Skeletal muscle satellite cell (primary cell): ENCODE measurements at regions not wholly inside any gene's neighbourhood (a gene's known extent, or its start where the extent isn't known, plus 50 kb on each side); places are given as distances from the start of the nearest gene placed in this dataset.

Experiments used
- H3K27me3 ChIP-seq: 2 replicates; pipeline ENCODE4 v1.7.0; 2013; ENCODE audit warnings: low read length; ENCODE audit not compliant: control insufficient read depth, insufficient read depth
- H3K36me3 ChIP-seq: 2 replicates; pipeline ENCODE4 v1.7.0; 2013; ENCODE audit warnings: mild to moderate bottlenecking, control low read depth, low read length; ENCODE audit not compliant: insufficient read depth
- H3K4me1 ChIP-seq: 2 replicates; pipeline ENCODE4 v1.7.0; 2013; ENCODE audit warnings: low read length; ENCODE audit not compliant: control insufficient read depth, insufficient read depth
- H3K4me2 ChIP-seq: 2 replicates; pipeline ENCODE4 v1.7.0; 2013; ENCODE audit warnings: mild to moderate bottlenecking, low read length
- H3K4me3 ChIP-seq: 2 replicates; pipeline ENCODE4 v1.7.0; 2013; ENCODE audit warnings: low read length
- H3K9ac ChIP-seq: 2 replicates; pipeline ENCODE4 v1.7.0; 2013; ENCODE audit warnings: mild to moderate bottlenecking, low read depth, low read length, moderate library complexity
- H3K9me3 ChIP-seq: replicated peaks from 2 replicates; pipeline ENCODE4 v1.7.0; 2013; ENCODE audit warnings: mild to moderate bottlenecking, control low read depth, low read length

DNA sequence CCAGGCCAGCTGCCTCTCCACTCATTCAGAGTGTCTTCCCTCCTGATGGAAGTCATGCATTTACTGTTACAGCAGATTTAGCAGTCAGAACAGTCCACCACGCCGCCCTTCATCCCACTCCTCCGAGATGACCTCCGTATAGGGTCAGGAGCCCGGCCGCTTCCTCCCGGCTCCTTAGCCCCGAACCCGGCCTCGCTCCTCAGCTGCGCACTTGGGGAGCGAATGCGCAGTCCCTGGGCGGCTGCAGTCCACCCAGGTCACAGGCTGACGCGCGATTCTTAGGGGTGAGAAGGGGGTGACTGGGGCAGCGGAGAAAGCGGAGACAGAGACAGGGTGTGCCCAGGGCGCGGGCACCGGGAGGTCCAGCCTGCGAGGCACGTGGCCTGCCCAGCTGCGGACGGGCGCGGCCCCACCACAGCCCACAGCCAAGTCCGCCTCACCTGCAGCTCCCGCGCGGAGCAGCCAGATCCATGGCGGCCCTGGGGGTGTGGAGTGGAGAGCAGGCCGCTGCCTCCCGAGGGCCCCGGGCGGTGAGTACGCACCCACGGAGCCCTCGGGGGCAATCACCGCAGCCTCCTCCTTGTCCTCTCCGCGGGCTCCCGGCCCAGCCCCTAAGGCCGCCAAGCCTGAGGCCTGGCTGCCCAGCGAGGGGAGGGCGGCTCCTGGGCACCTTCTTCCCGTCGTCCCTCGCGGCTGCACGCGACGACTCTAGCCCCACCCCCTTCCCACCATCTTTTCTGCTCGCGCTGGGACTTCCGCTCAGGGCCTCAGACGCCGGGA lies 286.6 kb downstream of the BRD1 start:
- Histone ChIP-seq H3K9ac (no peak overlapping the region), H3K4me2 (no peak overlapping the region)

GRCh38 chr22:49540084-49540912 lies 287.4 kb downstream of the BRD1 start:
- Histone ChIP-seq H3K4me1 (no peaks in the 10 kb centered on the region), H3K9ac (no peak overlapping the region), H3K4me2 (no peak overlapping the region), H3K36me3 (no peaks in the 10 kb centered on the region), H3K9me3 (peaks cover 8% of the 10 kb centered on the region), H3K27me3 (no peaks in the 10 kb centered on the region), H3K4me3 (no peak overlapping the region)

More for the DNA sequence above, 286.6 kb downstream of the BRD1 start:
- Histone ChIP-seq H3K9me3 (peaks cover 8% of the 10 kb centered on the region), H3K4me1 (no peaks in the 10 kb centered on the region), H3K27me3 (no peaks in the 10 kb centered on the region), H3K4me3 (no peak overlapping the region), H3K36me3 (no peaks in the 10 kb centered on the region)

- H3K36me3 ChIP-seq = no peaks in the 10 kb centered on the region
- no peak overlapping the region for H3K4me2 ChIP-seq
- no peaks in the 10 kb centered on the region for H3K4me1 ChIP-seq
- peaks cover 11% of the 10 kb centered on the region for H3K9me3 ChIP-seq
- H3K27me3 ChIP-seq = no peaks in the 10 kb centered on the region
- H3K9ac ChIP-seq = no peak overlapping the region
- no peak overlapping the region for H3K4me3 ChIP-seq
Measured at GRCh38 chr22:49538006-49538405, 289.7 kb downstream of the BRD1 start.

DNA sequence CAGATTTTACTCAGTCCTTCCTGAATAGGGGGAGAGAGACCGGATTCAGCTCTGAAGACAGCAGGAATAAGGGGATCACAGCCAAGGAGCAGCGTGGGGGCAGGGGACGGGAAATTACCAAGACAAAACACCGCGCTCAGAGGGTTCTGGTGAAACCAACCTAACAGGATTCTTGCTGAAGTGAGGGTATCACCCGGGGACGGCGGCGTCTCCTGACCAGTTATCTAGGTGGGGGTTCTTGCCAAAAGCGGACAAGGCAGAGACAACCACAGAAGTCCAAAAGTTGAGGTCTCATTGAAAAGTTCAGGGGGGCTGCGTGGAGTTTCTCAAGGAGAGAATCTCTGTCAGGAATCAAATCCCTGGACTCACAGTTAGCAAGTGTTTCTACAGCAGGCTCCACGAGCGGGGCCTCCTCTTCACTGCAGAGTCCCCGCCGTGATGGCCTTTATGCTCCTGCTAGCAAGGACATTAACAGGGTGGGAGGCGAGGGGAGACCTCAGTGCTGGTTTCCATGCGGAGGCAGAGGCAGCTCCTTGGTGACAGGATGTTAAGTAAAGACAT lies 291.0 kb downstream of the BRD1 start:
- Histone ChIP-seq H3K4me3 (no peak overlapping the region), H3K9me3 (peaks cover 11% of the 10 kb centered on the region), H3K36me3 (no peaks in the 10 kb centered on the region), H3K9ac (no peak overlapping the region), H3K4me1 (no peaks in the 10 kb centered on the region), H3K27me3 (no peaks in the 10 kb centered on the region), H3K4me2 (no peak overlapping the region)

- no peak overlapping the region for H3K4me2 ChIP-seq
- no peak overlapping the region for H3K9ac ChIP-seq
- no peaks in the 10 kb centered on the region for H3K27me3 ChIP-seq
- H3K4me1 ChIP-seq = no peaks in the 10 kb centered on the region
- H3K9me3 ChIP-seq = peaks cover 14% of the 10 kb centered on the region
- H3K4me3 ChIP-seq = no peak overlapping the region
- no peaks in the 10 kb centered on the region for H3K36me3 ChIP-seq
Measured at GRCh38 chr22:49535527-49536125, 292.0 kb downstream of the BRD1 start.

- Histone ChIP-seq H3K4me1 (no peaks in the 10 kb centered on the region), H3K36me3 (no peaks in the 10 kb centered on the region), H3K9me3 (peaks cover 14% of the 10 kb centered on the region), H3K4me3 (no peak overlapping the region), H3K27me3 (no peaks in the 10 kb centered on the region), H3K4me2 (no peak overlapping the region), H3K9ac (no peak overlapping the region)
Measured at GRCh38 chr22:49535126-49535525, 292.5 kb downstream of the BRD1 start.

GRCh38 chr22:49534386-49534785 lies 293.3 kb downstream of the BRD1 start:
- Histone ChIP-seq H3K27me3 (no peaks in the 10 kb centered on the region), H3K4me1 (no peaks in the 10 kb centered on the region), H3K4me3 (no peak overlapping the region), H3K4me2 (no peak overlapping the region), H3K9ac (no peak overlapping the region), H3K36me3 (no peaks in the 10 kb centered on the region), H3K9me3 (peaks cover 14% of the 10 kb centered on the region)

DNA sequence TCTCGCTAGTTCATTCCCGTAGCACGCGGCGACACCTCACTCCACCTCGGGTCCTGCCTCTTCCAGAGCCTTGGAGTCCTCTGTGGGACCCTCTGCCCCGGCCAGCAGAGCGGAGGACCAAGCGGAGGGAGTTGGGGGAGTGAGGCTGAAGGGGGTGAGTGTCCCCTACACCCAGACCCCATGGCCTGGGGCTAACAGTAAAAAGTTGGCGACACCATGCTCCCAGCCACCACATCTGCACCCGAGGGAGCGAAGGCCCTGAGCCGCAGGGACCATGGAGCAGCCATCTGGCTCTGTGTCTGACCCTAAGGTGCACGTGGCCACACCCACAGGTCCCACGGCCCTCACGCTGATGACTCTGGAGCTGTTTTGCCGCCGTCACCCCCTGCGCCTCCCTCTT lies 293.8 kb downstream of the BRD1 start:
- H3K4me3 ChIP-seq = no peak overlapping the region
- no peak overlapping the region for H3K9ac ChIP-seq
- H3K9me3 ChIP-seq = peaks cover 14% of the 10 kb centered on the region
- no peaks in the 10 kb centered on the region for H3K36me3 ChIP-seq
- no peak overlapping the region for H3K4me2 ChIP-seq
- H3K27me3 ChIP-seq = no peaks in the 10 kb centered on the region
- H3K4me1 ChIP-seq = no peaks in the 10 kb centered on the region

- Histone ChIP-seq H3K36me3 (no peaks in the 10 kb centered on the region), H3K4me2 (no peak overlapping the region), H3K9me3 (peaks cover 14% of the 10 kb centered on the region), H3K9ac (no peak overlapping the region), H3K4me3 (no peak overlapping the region), H3K4me1 (no peaks in the 10 kb centered on the region), H3K27me3 (no peaks in the 10 kb centered on the region)
Measured at GRCh38 chr22:49532869-49533802, 294.5 kb downstream of the BRD1 start.

DNA sequence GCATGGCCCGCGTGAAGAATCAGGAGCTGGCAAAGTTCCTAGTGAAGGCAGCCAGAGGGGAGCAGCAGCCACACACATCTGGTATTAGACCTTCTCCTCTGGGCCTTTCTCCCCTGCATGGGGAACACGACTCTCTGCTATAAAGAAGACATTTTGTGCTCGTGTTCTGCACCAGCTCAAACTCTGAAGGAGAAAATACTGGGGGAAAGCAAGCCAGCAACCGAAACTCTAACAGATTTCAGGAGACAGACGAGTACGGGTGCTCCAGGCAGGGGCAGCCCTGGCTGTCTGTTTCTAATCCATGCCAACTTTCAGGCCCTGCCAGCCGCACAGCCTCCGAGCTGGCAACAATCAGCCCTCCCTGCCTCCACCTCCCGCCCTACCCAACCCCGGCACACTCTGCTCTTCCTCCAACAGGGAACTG lies 296.3 kb downstream of the BRD1 start:
- no peaks in the 10 kb centered on the region for H3K27me3 ChIP-seq
- no peaks in the 10 kb centered on the region for H3K36me3 ChIP-seq

More for the DNA sequence above, 296.3 kb downstream of the BRD1 start:
- H3K4me3 ChIP-seq = no peak overlapping the region
- H3K9me3 ChIP-seq = peaks cover 26% of the 10 kb centered on the region
- H3K9ac ChIP-seq = no peak overlapping the region
- H3K4me1 ChIP-seq = no peaks in the 10 kb centered on the region
- H3K4me2 ChIP-seq = no peak overlapping the region
